GM18508 (cell line): ENCODE measurements at regions not wholly inside any gene's neighbourhood (a gene's known extent, or its start where the extent isn't known, plus 50 kb on each side); places are given as distances from the start of the nearest gene placed in this dataset.
"Not testable (repeated sequence)": the region's sequence is repeated elsewhere in the genome, so short reads cannot be mapped to it uniquely, and the experiment has no call there.

Source experiments
- ATAC-seq: cut with Tn5 transposase; IDR thresholded peaks from one replicate; pipeline ENCODE4 v1.9.1; 2021; ENCODE audit warnings: moderate number of reproducible peaks; ENCODE audit not compliant: insufficient read depth, unreplicated experiment

DNA sequence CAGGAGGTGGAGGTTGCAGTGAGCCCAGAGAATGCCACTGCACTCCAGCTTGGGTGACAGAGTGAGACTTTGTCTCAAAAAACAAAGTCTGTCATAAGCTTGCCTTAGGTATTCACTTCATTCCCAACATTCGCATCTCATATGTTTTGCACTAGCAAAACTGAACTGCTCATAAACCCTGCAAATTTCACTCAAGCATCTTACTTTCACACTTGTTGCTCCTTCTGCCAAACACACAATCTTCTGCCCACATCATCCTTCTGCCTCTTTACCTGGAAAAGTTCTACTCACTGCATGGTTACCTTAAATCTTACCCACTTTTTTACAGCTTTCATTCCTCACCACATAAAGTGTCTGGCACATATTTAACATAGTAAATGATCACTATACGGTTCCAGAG is 152.5 kb downstream of the USP22 start:
- no peak for ATAC-seq

DNA sequence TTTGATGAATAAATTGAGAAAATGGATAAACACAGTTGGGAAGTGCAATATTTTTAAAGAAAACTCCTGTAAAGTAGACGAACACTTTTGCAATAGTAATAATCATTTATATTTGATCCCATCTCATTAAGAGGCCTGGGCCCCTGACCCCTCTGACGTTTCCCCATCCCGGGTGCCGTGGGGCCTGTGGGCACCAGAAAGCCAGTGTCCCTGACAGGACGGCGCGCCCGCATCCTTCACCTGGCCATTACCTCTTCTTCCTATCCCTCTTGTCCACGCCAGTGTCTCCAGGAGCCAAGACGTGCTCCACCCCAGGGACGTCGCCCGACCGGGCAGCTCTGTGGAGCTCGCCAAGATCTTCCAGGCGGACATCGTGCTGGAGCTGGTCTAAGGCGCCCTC is 147.4 kb downstream of the USP22 start:
- ATAC-seq = not testable (repeated sequence)

DNA sequence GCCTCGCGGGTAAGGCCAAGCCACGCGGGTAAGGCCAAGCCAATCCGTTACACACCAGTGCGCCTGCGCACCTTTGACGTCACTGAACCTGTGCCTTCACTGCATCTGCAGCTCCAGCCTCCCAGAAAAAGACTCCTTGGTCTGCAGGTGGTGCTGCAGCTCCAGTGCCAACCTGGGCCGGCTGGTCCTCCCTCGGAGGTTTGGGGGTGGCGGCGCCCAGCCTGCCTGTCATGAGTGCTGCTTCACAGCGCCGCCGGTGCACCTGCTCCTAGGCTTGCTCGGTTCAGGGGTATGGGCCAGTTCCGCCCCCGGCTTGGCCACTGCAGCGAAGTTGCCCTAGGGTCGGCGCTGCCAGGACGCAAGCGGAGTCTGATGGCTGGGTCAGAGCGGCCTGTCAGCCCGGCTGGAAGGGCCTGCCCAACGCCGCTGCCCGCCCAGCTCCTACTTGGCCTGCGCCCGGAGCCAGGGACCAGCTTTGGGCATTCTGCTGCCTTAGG is 146.6 kb downstream of the USP22 start:
- ATAC-seq = no peak

DNA sequence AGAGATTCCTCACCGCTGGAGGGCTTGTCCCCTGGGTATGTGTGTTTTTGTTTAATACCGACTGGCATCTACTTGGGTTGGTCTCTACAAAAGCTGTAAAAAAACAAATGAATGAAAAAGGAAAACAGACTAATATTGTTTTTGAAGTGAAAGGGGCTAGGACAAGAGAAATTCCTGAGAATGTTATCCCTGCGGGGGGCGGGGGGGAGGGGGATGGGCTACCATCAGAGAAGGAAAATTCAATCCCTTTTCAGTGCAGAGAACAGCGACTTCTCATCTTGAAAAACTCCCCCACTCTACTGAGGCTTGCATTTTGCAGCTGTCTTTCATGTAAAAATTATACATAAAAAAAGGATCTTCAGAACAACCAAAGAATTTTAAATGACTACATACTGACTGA is 144.1 kb downstream of the USP22 start:
- not testable (repeated sequence) for ATAC-seq

DNA sequence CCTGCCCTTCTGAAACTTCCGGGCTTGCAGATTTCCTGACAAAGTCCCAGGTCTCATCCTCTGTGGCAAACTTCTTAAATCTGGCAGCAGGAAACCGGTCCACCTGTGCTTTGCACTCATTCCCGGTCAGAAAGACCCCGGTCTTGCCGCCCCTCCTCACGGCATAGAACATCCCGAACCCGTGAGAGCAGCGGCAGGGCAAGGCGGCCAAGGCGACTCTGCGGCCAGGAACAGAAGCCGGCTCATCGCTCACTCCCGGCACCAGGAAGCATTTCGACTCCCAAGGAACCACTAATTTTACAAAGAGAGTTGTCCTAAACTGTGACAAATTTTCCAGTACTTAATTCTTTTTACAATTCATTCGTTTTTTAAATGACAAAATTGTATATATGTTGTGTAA is 140.3 kb downstream of the USP22 start:
- ATAC-seq = not testable (repeated sequence)

DNA sequence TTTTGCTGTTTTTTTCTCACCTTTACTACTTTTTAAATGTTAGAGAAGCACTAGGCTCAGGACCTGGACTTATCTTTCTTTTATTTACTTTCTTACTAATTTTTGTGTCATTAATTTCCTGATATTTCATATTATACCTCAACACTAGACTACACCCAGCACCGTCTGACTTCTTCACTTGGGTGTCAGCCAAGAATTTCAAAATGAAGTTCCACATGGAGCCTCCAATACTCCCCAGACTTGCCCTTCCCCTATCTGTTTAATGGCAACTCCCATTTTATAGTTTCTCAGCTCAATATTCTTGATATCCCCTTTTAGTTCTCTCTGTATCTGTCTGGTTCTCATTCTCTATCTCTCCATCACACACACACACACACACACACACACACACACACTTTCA is 139.3 kb downstream of the USP22 start:
- not testable (repeated sequence) for ATAC-seq

DNA sequence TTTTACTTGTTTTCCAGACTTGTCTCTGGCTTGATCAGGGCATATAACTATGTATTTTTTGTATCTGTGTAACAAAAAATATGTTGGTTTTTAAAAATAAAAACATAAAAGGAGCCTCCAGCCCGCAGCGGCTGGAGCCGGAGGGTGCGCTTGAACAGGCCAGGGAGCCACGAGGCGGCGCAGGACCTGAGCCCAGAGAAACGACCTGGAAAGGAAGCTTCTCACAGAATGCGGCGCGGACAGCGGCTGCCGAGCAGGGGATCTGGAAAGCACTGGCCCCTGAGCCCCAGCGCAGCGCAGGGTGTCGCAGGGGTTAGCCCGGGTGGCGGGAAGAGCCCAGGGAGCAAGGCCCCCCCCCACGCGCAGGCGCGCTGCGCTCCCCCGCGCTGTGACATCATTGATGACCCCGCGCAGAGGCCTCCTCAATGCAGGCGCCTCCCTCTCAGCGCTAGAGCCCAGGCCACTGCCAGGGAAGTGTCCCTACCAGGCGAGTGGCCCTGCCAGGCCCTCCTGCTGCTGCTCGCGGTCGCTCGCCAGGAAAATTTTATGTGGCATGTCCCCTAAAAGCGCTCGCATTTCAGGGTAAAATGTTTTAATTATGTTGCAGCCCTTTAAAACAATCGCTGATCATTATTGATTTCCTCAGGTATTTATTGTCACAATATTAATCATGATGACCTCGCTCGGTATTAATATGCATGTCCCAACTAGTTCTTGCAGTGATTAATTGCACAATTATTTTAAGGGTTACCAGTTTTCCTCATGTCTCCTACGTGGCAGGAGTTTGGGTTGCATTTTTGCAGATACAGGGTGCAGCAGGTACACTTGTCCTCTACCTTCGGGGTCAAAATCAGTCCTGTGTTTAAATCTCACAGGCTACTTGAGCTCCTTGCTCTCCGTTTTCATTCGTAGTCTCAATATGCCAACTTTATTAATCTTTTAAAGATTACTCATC is 134.2 kb downstream of the USP22 start:
- ATAC-seq = no peak

DNA sequence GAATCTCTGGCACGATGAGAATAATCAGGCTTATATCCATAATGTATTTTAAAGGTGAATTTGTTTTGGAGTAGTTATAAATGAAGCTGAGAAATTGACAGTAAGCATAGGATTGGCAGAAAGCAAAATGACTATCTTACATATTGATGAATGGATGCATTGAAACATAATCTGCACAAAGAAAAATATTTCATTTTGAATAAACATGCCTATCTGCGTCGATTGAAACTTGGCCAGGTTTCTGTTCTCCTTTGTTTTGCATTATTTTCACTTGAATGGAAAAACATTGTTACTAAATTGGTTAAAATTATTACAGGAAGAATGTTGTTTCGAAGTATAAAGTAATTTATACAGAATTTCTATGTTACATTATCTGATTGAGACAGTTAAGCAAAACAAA is 128.2 kb downstream of the USP22 start:
- no peak for ATAC-seq

DNA sequence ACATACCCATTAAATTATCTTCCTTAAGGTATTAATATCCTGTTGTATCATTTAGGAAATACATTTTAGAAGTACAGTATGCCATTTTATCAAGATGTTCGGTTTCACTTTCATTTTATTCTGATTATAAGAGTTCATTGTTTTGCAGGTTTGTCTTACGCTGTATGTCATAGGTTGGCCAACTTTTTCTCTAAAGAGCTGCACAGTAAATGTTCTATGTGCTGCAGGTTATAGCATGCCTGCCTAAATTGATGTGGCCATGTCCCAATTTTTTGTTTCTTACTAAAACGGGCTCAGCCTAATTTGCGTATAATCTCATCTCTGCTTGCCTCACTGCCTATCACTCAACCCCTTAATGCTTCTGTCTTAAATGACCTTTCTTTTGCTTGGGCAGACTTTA is 126.4 kb downstream of the USP22 start:
- ATAC-seq = no peak

DNA sequence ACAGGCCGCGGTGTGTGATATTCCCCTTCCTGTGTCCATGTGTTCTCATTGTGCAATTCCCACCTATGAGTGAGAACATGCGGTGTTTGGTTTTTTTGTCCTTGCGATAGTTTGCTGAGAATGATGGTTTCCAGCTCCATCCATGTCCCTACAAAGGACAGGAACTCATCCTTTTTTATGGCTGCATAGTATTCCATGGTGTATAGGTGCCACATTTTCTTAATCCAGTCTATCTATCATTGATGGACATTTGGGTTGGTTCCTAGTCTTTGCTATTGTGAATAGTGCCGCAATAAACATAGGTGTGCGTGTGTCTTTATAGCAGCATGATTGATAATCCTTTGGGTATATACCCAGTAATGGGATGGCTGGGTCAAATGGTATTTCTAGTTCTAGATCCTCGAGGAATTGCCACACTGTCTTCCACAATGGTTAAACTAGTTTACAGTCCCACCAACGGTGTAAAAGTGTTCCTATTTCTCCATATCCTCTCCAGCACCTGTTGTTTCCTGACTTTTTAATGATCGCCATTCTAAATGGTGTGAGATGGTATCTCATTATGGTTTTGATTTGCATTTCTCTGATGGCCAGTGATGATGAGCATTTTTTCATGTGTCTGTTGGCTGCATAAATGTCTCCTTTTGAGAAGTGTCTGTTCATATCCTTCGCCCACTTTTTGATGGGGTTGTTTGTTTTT is 125.1 kb downstream of the USP22 start:
- not testable (repeated sequence) for ATAC-seq

DNA sequence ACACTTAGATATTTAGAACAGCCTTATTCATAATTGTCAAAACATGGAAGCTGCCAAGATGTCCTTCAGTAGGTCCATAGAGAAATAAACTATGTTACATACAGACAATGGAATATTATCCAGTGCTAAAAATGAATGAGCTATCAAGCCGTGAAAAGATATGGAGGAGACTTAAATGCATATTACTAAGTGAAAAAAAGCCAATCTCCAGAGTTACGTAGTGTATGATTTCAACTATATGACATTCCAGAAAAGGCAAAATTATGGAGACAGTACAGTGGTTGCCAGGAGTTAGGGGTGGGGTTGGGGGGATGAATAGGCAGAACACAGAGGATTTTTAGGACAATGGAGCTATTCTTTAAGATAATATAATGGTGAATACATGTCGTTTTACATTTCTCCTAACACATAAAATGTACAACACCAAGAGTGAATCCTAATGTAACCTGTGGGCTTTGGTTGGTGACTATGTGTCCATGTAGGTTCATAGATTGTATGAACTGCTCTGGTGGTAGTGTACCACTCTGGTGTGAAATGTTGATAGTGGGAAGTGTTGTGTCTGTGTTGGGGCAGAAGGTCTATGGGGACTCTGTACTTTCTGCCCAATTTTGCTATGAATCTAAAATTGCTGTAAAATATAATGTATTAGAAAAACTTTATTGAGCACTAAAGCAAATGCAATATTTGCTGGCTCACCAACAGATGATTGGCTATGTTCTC is 122.6 kb downstream of the USP22 start:
- ATAC-seq = no peak

DNA sequence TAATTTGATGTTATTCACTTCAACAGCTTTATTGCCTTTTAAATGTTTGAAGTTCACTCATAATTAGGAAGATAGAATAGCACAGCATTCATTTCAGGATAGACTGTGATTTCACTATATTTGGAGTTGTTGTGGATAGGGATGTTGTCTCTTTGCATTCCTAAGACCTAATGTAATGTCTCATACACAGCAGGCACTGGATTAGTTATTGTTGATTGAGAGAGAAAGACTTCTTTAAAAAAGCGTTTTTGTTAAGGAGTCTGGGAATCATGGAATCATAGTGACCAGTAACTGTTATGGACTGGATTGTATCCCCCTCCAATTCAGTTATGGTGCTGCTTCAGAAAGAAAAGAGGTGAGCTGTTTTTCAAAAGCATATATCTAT is 122.0 kb downstream of the USP22 start:
- no peak for ATAC-seq

DNA sequence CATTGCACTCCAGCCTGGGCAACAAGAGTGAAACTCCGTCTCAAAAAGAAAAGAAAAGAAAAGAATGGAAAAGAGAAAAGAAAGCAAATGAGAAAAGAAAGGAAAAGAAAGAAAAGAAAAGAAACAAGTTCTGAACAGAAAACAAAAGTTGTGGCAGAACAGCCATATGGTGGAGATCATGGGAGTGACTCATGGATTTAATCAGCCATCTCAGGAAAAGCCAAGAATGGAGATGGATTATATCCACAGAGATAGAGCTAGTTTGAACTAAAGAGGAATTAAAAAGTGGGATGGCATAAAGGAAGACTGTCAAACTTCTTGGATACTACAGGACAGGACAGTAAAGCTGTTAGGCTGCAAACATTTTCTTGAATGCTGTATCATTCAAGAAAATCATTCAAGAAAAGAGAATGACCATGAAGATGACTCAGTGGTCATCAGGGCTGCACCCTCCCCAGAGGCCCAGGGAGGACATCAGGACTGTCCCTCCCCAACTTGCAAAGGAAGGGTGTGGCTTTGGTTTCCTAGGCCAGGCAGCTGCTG is 120.6 kb downstream of the USP22 start:
- no peak for ATAC-seq

DNA sequence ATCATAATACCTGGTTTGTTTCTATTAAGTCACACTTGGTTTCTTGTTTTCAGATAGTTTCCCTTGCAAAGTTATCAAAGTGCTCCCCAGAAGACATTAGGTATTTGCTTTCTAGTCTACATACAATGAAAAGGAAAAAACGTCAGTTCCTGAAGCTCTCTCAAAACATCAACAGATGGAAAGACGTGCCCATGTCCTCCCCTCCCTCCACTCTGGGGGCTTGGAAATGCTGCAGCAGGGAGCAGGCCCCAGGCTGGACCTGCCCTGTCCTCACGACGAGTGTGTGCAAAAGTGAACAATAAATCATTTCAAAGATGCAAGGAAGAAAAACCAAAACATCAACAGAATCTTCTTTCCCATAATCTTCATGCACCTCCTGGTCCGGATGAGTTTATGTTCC is 118.5 kb downstream of the USP22 start:
- ATAC-seq = no peak

DNA sequence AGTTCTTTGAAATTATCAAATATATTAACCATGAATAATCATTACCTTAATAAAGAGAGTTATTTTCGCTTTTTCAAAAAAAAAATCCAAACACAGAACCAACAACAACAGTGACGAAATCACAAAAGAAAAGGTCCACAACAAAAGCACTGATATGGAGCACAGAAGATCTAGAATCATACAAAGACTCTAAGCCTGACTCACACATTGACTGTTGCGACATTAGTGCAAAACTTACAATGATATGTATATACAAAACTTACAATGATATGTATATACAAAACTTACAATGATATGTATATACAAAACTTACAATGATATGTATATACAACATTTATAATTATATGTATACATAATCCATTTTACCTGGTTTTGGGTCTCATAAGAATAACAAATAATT is 117.7 kb downstream of the USP22 start:
- ATAC-seq = no peak

DNA sequence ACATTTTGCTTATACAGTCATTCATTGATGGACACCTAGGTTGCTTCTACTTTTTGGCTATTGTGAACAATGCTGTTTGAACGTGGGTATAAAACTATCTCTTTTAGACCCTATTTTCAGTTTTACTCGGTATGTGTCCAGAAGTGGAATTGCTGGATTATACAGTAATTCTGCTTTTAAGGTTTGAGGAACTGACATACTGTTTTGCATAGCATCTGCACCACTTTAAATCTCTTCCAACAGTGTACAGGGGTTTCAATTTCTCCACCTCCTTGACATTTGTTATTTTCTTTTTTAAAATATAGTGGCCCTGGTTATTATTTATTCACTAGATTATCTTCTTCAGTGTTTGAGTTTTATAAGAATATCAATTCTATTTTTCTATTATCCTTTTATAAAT is 116.9 kb downstream of the USP22 start:
- no peak for ATAC-seq

DNA sequence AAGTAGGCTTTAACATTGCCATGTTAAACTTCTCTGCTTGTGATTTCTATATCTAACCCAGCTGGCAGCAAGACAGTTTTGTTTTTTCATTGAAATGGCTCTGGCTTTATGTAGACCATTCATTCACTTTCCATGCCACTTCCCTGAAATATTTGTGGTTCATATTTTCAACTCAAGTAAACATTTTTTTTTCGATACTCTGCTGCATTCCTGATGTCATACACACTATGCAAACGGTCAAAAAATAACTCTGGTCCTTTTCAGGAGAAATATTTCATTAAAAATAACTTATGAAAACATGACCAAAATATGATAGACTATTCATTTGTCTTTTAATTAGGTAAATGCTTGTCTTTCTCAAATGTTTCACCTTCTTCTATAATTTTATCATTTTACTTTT is 116.3 kb downstream of the USP22 start:
- ATAC-seq = no peak

DNA sequence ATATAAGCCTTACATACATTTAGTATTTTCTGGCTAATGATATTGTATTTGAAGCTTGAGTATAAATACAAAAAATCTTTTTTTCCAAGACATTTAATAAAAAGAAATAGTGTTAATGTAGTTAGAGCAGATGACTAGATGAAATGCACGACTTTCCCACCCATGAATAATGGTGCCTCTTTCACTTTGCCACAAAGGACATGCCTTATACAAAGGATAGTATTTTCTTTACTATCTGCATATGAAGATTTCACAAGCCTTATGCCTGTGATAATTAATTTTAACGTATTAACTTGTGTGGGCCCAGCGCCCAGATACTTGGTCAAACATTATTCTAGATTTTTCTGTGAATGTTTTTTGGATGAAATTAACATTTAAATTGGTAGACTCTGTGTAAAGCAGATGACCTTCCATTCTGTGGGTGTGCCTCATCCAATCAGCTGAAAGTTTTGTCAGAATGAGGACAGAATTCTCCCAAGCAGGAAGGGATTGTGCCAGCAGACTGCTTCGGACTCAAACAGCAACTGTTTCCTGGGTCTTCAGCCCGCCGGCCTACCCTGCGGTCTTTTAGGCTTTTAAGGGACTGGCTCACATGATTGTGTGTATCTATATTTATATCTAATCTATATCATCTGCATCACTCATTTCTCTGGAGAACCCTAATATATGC is 115.4 kb downstream of the USP22 start:
- no peak for ATAC-seq

DNA sequence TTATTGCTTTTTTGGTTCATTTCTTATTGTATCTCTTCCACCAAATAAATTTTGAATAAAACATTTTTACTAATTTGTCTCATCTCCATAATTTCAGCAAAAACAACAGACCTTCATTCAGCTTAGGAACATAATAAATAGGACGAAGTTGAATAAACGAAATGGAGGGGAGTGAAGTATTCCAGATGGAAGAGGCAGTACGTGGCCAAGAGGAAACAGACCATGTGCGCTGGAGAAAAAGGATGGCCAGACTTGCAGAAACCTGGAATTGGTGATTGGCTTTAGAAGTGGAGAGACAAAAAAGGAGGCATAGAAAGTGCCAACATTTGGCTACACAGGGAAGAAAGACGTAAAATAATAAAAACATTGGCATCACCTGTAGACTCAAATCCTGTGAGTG is 113.5 kb downstream of the USP22 start:
- no peak for ATAC-seq
